ENCODE measurements at regions not wholly inside any gene's neighbourhood (a gene's known extent, or its start where the extent isn't known, plus 50 kb on each side); places are given as distances from the start of the nearest gene placed in this dataset.

GRCh38 chr16:47947723-47948122, 208.1 kb downstream of the ABCC12 start:
- ATAC-seq (no peak), DNase-seq (ENCODE audit: low spot score) (no peak), FAIRE-seq (no peak)
- intact Hi-C loops (cut with micrococcal nuclease; ENCODE audit: unreplicated experiment): no loop called here
- no peak overlapping the region for H3K9ac ChIP-seq (ENCODE audit: insufficient read depth, low read depth, low read length)
- H3K4me3 ChIP-seq (replicated peaks in 1 of 3; ENCODE audit: insufficient read depth in 1 of 3, low read depth in 2 of 3, low read length in 3 of 3): no peak overlapping the region
- H3K4me2 ChIP-seq (ENCODE audit: low read depth, low read length): no peak overlapping the region
- ChIA-PET CTCF (ENCODE audit: low intra/inter-chr PET ratio, low total read pairs) (no interaction called here), POLR2A (no interaction called here)
- BruUV-seq (replicated peaks): no TSS peak
- in situ Hi-C loops (cut with HindIII; ENCODE audit: extremely low pct_ligation_motif_present, low pct_unique_long_range_greater_than_20kb): no loop called here
- H2AFZ ChIP-seq (ENCODE audit: low read length): no peak overlapping the region
- no peaks in the 10 kb centered on the region for H4K20me1 ChIP-seq (ENCODE audit: insufficient read depth, low read length)
- no peaks in the 10 kb centered on the region for H3K4me1 ChIP-seq (ENCODE audit: insufficient read depth, low read length)
- WGBS (ENCODE audit: low lambda C conversion rate): 6% methylated on average over 3 of the region's 3 CpGs
- H3K36me3 ChIP-seq (replicated peaks in 1 of 2; ENCODE audit: control insufficient read depth in 1 of 2, insufficient read depth in 2 of 2, low read length in 2 of 2): no peaks in the 10 kb centered on the region
- H3K79me2 ChIP-seq (ENCODE audit: insufficient read depth, low read length): no peaks in the 10 kb centered on the region
- H3K9me3 ChIP-seq (ENCODE audit: low read length): no peaks in the 10 kb centered on the region
- no peak overlapping the region for H3K27ac ChIP-seq (ENCODE audit: extremely low read length, insufficient read depth, low read length)
- peaks cover 0 to 8% of the 10 kb centered on the region in 2 experiments; a peak in 3 of 5 replicates for H3K27me3 ChIP-seq (ENCODE audit: control insufficient read depth in 1 of 2, insufficient read depth in 2 of 2, low read length in 2 of 2)
- TF ChIP-seq POLR2G (IDR thresholded peaks at IDR 0.05; ENCODE audit: low read depth, low read length): no peak
- TF ChIP-seq HNRNPL (IDR thresholded peaks at IDR 0.05; ENCODE audit: low read depth, low read length): no peak
- no peak for TF ChIP-seq ARID4A (CRISPR knock-in tag; IDR thresholded peaks at IDR 0.05; ENCODE audit: borderline replicate concordance)
- no peak for TF ChIP-seq ZNF331 (CRISPR knock-in tag; IDR thresholded peaks at IDR 0.05)
- TF ChIP-seq ZNF800 (CRISPR knock-in tag; IDR thresholded peaks at IDR 0.05): no peak
- TF ChIP-seq ZNF124 (CRISPR knock-in tag; IDR thresholded peaks at IDR 0.05): no peak
- no peak for TF ChIP-seq ZNF792 (CRISPR knock-in tag; IDR thresholded peaks at IDR 0.05)
- no peak for TF ChIP-seq ZNF576 (CRISPR knock-in tag; IDR thresholded peaks at IDR 0.05)
- TF ChIP-seq ZFP36L1 (CRISPR knock-in tag; IDR thresholded peaks at IDR 0.05): no peak
- no peak for TF ChIP-seq DRAP1 (CRISPR knock-in tag; IDR thresholded peaks at IDR 0.05)
- no peak for TF ChIP-seq HCFC1 (IDR thresholded peaks at IDR 0.05; ENCODE audit: low read depth, low read length)
- no peak for TF ChIP-seq ZFP41 (CRISPR knock-in tag; IDR thresholded peaks at IDR 0.05; ENCODE audit: borderline replicate concordance)
- no peak for TF ChIP-seq E2F1 (CRISPR knock-in tag; IDR thresholded peaks at IDR 0.05)
- no peak for TF ChIP-seq CSRNP1 (CRISPR knock-in tag; IDR thresholded peaks at IDR 0.05)
- TF ChIP-seq RBM22 (optimal IDR thresholded peaks at IDR 0.05; ENCODE audit: low read length): no peak
- TF ChIP-seq CC2D1A (CRISPR knock-in tag; IDR thresholded peaks at IDR 0.05): no peak
- no peak for TF ChIP-seq HOXA3 (CRISPR knock-in tag; IDR thresholded peaks at IDR 0.05)
